ENCODE measurements at regions not wholly inside any gene's neighbourhood (a gene's known extent, or its start where the extent isn't known, plus 50 kb on each side); places are given as distances from the start of the nearest gene placed in this dataset.

DNA sequence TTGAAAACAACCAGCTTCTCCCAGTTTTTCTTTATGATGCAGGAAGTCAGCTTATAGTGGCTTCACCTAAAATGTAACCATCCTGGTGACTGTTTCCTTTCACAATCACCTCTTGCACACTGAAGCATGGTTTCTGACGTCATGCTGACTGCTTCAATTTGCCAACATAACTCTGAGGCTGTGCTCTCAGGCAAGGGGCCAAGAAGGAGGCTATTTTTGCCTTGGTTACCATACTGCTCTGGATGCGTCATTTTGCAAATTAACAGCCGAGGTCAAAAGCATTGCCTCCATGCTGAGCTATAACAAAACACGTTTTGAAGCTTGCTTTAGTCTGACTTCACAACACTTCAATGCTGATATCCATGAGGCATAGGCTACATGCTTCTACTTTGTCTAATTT lies 397.8 kb downstream of the METTL4 start:
- TF ChIP-seq GABPB1 (CRISPR knock-in tag; IDR thresholded peaks at IDR 0.05) (no peak), CBFB (CRISPR knock-in tag; IDR thresholded peaks at IDR 0.05; ENCODE audit: low read depth) (no peak), MYBL2 (CRISPR knock-in tag; IDR thresholded peaks at IDR 0.05) (no peak), RORB (CRISPR knock-in tag; IDR thresholded peaks at IDR 0.05) (no peak), ESRRA (CRISPR knock-in tag; IDR thresholded peaks at IDR 0.05; ENCODE audit: borderline replicate concordance) (no peak), ZNF121 (CRISPR knock-in tag; IDR thresholded peaks at IDR 0.05) (no peak), NR3C1 (CRISPR knock-in tag; conservative IDR thresholded peaks at IDR 0.05; ENCODE audit: low read depth) (no peak), ZNF219 (CRISPR knock-in tag; IDR thresholded peaks at IDR 0.05; ENCODE audit: borderline replicate concordance) (no peak), FOXJ3 (CRISPR knock-in tag; IDR thresholded peaks at IDR 0.05; ENCODE audit: borderline replicate concordance) (no peak), HMGA2 (CRISPR knock-in tag; IDR thresholded peaks at IDR 0.05) (no peak)
- TF ChIP-seq, protein P1, sequence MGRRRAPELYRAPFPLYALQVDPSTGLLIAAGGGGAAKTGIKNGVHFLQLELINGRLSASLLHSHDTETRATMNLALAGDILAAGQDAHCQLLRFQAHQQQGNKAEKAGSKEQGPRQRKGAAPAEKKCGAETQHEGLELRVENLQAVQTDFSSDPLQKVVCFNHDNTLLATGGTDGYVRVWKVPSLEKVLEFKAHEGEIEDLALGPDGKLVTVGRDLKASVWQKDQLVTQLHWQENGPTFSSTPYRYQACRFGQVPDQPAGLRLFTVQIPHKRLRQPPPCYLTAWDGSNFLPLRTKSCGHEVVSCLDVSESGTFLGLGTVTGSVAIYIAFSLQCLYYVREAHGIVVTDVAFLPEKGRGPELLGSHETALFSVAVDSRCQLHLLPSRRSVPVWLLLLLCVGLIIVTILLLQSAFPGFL (CRISPR knock-in tag; IDR thresholded peaks at IDR 0.05; ENCODE audit: borderline replicate concordance): no peak
- TF ChIP-seq, protein P2, sequence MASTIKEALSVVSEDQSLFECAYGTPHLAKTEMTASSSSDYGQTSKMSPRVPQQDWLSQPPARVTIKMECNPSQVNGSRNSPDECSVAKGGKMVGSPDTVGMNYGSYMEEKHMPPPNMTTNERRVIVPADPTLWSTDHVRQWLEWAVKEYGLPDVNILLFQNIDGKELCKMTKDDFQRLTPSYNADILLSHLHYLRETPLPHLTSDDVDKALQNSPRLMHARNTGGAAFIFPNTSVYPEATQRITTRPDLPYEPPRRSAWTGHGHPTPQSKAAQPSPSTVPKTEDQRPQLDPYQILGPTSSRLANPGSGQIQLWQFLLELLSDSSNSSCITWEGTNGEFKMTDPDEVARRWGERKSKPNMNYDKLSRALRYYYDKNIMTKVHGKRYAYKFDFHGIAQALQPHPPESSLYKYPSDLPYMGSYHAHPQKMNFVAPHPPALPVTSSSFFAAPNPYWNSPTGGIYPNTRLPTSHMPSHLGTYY (CRISPR knock-in tag; IDR thresholded peaks at IDR 0.05): no peak
- TF ChIP-seq, protein P3, sequence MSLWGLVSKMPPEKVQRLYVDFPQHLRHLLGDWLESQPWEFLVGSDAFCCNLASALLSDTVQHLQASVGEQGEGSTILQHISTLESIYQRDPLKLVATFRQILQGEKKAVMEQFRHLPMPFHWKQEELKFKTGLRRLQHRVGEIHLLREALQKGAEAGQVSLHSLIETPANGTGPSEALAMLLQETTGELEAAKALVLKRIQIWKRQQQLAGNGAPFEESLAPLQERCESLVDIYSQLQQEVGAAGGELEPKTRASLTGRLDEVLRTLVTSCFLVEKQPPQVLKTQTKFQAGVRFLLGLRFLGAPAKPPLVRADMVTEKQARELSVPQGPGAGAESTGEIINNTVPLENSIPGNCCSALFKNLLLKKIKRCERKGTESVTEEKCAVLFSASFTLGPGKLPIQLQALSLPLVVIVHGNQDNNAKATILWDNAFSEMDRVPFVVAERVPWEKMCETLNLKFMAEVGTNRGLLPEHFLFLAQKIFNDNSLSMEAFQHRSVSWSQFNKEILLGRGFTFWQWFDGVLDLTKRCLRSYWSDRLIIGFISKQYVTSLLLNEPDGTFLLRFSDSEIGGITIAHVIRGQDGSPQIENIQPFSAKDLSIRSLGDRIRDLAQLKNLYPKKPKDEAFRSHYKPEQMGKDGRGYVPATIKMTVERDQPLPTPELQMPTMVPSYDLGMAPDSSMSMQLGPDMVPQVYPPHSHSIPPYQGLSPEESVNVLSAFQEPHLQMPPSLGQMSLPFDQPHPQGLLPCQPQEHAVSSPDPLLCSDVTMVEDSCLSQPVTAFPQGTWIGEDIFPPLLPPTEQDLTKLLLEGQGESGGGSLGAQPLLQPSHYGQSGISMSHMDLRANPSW (CRISPR knock-in tag; conservative IDR thresholded peaks at IDR 0.05; ENCODE audit: low read depth): no peak
- TF ChIP-seq, protein P4, sequence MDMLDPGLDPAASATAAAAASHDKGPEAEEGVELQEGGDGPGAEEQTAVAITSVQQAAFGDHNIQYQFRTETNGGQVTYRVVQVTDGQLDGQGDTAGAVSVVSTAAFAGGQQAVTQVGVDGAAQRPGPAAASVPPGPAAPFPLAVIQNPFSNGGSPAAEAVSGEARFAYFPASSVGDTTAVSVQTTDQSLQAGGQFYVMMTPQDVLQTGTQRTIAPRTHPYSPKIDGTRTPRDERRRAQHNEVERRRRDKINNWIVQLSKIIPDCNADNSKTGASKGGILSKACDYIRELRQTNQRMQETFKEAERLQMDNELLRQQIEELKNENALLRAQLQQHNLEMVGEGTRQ (CRISPR knock-in tag; IDR thresholded peaks at IDR 0.05): no peak
- TF ChIP-seq, protein P5, sequence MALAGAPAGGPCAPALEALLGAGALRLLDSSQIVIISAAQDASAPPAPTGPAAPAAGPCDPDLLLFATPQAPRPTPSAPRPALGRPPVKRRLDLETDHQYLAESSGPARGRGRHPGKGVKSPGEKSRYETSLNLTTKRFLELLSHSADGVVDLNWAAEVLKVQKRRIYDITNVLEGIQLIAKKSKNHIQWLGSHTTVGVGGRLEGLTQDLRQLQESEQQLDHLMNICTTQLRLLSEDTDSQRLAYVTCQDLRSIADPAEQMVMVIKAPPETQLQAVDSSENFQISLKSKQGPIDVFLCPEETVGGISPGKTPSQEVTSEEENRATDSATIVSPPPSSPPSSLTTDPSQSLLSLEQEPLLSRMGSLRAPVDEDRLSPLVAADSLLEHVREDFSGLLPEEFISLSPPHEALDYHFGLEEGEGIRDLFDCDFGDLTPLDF (CRISPR knock-in tag; IDR thresholded peaks at IDR 0.05): no peak
- TF ChIP-seq, protein P6, sequence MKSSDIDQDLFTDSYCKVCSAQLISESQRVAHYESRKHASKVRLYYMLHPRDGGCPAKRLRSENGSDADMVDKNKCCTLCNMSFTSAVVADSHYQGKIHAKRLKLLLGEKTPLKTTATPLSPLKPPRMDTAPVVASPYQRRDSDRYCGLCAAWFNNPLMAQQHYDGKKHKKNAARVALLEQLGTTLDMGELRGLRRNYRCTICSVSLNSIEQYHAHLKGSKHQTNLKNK (CRISPR knock-in tag; IDR thresholded peaks at IDR 0.05): no peak
- TF ChIP-seq, protein P7, sequence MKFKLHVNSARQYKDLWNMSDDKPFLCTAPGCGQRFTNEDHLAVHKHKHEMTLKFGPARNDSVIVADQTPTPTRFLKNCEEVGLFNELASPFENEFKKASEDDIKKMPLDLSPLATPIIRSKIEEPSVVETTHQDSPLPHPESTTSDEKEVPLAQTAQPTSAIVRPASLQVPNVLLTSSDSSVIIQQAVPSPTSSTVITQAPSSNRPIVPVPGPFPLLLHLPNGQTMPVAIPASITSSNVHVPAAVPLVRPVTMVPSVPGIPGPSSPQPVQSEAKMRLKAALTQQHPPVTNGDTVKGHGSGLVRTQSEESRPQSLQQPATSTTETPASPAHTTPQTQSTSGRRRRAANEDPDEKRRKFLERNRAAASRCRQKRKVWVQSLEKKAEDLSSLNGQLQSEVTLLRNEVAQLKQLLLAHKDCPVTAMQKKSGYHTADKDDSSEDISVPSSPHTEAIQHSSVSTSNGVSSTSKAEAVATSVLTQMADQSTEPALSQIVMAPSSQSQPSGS (CRISPR knock-in tag; IDR thresholded peaks at IDR 0.05; ENCODE audit: borderline replicate concordance, low read depth): no peak
- TF ChIP-seq, protein P8, sequence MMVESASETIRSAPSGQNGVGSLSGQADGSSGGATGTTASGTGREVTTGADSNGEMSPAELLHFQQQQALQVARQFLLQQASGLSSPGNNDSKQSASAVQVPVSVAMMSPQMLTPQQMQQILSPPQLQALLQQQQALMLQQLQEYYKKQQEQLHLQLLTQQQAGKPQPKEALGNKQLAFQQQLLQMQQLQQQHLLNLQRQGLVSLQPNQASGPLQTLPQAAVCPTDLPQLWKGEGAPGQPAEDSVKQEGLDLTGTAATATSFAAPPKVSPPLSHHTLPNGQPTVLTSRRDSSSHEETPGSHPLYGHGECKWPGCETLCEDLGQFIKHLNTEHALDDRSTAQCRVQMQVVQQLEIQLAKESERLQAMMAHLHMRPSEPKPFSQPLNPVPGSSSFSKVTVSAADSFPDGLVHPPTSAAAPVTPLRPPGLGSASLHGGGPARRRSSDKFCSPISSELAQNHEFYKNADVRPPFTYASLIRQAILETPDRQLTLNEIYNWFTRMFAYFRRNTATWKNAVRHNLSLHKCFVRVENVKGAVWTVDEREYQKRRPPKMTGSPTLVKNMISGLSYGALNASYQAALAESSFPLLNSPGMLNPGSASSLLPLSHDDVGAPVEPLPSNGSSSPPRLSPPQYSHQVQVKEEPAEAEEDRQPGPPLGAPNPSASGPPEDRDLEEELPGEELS (CRISPR knock-in tag; IDR thresholded peaks at IDR 0.05): no peak
- TF ChIP-seq, protein P9, sequence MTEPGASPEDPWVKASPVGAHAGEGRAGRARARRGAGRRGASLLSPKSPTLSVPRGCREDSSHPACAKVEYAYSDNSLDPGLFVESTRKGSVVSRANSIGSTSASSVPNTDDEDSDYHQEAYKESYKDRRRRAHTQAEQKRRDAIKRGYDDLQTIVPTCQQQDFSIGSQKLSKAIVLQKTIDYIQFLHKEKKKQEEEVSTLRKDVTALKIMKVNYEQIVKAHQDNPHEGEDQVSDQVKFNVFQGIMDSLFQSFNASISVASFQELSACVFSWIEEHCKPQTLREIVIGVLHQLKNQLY (CRISPR knock-in tag; IDR thresholded peaks at IDR 0.05): no peak
- TF ChIP-seq, protein P10, sequence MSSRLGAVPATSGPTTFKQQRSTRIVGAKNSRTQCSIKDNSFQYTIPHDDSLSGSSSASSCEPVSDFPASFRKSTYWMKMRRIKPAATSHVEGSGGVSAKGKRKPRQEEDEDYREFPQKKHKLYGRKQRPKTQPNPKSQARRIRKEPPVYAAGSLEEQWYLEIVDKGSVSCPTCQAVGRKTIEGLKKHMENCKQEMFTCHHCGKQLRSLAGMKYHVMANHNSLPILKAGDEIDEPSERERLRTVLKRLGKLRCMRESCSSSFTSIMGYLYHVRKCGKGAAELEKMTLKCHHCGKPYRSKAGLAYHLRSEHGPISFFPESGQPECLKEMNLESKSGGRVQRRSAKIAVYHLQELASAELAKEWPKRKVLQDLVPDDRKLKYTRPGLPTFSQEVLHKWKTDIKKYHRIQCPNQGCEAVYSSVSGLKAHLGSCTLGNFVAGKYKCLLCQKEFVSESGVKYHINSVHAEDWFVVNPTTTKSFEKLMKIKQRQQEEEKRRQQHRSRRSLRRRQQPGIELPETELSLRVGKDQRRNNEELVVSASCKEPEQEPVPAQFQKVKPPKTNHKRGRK (CRISPR knock-in tag; IDR thresholded peaks at IDR 0.05; ENCODE audit: borderline replicate concordance): no peak
- CTCF ChIA-PET: interaction anchor here (1.3 to 1.8 kb wide), 2 partner anchors 69 to 90 kb away, joined by 3 to 5 read pairs; no protein-coding TSS in a partner anchor
- no peak overlapping the region for H3K27ac Mint-ChIP-seq
- no peaks in the 10 kb centered on the region for H3K27me3 Mint-ChIP-seq (ENCODE audit: low read depth)
- DNase-seq (ENCODE audit: low spot score) (no peak), ATAC-seq (peak; percentile 34; the same call in 1 of the 2 replicates)
- POLR2A ChIA-PET: no interaction called here
- H3K4me3 Mint-ChIP-seq: no peak overlapping the region
- H3K4me1 Mint-ChIP-seq: peaks cover 15% of the 10 kb centered on the region
- H3K9me3 Mint-ChIP-seq: peaks cover 40% of the 10 kb centered on the region
- H3K36me3 Mint-ChIP-seq: 0 out of 2 replicates have a peak, but pooled peaks cover 6% of the 10 kb centered on the region

Measured in WTC11 (cell line).